ENCODE measurements at regions not wholly inside any gene's neighbourhood (a gene's known extent, or its start where the extent isn't known, plus 50 kb on each side); places are given as distances from the start of the nearest gene placed in this dataset.

DNA sequence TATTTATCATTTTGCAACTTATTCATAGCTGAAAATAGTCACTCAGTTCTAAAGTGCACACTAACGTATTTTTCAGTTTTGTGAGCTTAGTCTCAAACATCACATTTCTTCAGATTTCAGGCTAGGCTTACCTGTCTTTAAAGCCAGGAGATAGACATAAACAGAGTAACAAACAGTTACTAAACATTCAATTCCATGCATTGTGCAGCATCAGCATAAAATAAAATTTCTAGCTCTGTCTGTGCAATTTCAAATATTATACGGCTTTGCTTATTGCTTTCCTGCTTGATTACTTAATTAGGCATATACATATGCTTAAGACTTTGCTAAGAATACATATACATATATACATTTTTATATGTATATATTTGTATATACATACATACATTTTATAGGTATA, 637.0 kb downstream of the NR4A2 start:
- Histone ChIP-seq H3K36me3 (ENCODE audit: control insufficient read depth in 2 of 2, insufficient read depth in 1 of 2, low read length in 2 of 2) (no peaks in the 10 kb centered on the region), H3K4me3 (ENCODE audit: low read depth, low read length) (no peak overlapping the region), H3K27ac (ENCODE audit: extremely low read depth, low read depth, low read length) (no peak overlapping the region), H3K4me1 (ENCODE audit: control insufficient read depth, insufficient read depth, low read length) (no peaks in the 10 kb centered on the region), H3K9me3 (ENCODE audit: control insufficient read depth, insufficient read depth, low read depth, low read length) (no peaks in the 10 kb centered on the region)
- ChIA-PET CTCF (no interaction called here), POLR2A (no interaction called here)
- TF ChIP-seq, protein P1, sequence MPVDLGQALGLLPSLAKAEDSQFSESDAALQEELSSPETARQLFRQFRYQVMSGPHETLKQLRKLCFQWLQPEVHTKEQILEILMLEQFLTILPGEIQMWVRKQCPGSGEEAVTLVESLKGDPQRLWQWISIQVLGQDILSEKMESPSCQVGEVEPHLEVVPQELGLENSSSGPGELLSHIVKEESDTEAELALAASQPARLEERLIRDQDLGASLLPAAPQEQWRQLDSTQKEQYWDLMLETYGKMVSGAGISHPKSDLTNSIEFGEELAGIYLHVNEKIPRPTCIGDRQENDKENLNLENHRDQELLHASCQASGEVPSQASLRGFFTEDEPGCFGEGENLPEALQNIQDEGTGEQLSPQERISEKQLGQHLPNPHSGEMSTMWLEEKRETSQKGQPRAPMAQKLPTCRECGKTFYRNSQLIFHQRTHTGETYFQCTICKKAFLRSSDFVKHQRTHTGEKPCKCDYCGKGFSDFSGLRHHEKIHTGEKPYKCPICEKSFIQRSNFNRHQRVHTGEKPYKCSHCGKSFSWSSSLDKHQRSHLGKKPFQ (tag by site-specific recombination; IDR thresholded peaks at IDR 0.05), result no peak
- TF ChIP-seq ZNF701 (tag by site-specific recombination; IDR thresholded peaks at IDR 0.05) (no peak), ZNF670 (tag by site-specific recombination; IDR thresholded peaks at IDR 0.05; ENCODE audit: low read depth) (no peak), ZNF341 (tag by site-specific recombination; IDR thresholded peaks at IDR 0.05; ENCODE audit: low read depth) (no peak), ZFP3 (tag by site-specific recombination; IDR thresholded peaks at IDR 0.05; ENCODE audit: low read depth) (no peak), ZNF223 (tag by site-specific recombination; IDR thresholded peaks at IDR 0.05) (no peak)
- TF ChIP-seq, protein P2, sequence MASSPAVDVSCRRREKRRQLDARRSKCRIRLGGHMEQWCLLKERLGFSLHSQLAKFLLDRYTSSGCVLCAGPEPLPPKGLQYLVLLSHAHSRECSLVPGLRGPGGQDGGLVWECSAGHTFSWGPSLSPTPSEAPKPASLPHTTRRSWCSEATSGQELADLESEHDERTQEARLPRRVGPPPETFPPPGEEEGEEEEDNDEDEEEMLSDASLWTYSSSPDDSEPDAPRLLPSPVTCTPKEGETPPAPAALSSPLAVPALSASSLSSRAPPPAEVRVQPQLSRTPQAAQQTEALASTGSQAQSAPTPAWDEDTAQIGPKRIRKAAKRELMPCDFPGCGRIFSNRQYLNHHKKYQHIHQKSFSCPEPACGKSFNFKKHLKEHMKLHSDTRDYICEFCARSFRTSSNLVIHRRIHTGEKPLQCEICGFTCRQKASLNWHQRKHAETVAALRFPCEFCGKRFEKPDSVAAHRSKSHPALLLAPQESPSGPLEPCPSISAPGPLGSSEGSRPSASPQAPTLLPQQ (tag by site-specific recombination; IDR thresholded peaks at IDR 0.05), result no peak
- TF ChIP-seq, protein P3, sequence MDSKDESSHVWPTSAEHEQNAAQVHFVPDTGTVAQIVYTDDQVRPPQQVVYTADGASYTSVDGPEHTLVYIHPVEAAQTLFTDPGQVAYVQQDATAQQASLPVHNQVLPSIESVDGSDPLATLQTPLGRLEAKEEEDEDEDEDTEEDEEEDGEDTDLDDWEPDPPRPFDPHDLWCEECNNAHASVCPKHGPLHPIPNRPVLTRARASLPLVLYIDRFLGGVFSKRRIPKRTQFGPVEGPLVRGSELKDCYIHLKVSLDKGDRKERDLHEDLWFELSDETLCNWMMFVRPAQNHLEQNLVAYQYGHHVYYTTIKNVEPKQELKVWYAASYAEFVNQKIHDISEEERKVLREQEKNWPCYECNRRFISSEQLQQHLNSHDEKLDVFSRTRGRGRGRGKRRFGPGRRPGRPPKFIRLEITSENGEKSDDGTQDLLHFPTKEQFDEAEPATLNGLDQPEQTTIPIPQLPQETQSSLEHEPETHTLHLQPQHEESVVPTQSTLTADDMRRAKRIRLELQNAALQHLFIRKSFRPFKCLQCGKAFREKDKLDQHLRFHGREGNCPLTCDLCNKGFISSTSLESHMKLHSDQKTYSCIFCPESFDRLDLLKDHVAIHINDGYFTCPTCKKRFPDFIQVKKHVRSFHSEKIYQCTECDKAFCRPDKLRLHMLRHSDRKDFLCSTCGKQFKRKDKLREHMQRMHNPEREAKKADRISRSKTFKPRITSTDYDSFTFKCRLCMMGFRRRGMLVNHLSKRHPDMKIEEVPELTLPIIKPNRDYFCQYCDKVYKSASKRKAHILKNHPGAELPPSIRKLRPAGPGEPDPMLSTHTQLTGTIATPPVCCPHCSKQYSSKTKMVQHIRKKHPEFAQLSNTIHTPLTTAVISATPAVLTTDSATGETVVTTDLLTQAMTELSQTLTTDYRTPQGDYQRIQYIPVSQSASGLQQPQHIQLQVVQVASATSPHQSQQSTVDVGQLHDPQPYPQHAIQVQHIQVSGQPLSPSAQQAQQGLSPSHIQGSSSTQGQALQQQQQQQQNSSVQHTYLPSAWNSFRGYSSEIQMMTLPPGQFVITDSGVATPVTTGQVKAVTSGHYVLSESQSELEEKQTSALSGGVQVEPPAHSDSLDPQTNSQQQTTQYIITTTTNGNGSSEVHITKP (tag by site-specific recombination; IDR thresholded peaks at IDR 0.05), result no peak
- TF ChIP-seq, protein P4, sequence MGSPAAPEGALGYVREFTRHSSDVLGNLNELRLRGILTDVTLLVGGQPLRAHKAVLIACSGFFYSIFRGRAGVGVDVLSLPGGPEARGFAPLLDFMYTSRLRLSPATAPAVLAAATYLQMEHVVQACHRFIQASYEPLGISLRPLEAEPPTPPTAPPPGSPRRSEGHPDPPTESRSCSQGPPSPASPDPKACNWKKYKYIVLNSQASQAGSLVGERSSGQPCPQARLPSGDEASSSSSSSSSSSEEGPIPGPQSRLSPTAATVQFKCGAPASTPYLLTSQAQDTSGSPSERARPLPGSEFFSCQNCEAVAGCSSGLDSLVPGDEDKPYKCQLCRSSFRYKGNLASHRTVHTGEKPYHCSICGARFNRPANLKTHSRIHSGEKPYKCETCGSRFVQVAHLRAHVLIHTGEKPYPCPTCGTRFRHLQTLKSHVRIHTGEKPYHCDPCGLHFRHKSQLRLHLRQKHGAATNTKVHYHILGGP (tag by site-specific recombination; IDR thresholded peaks at IDR 0.05), result no peak

DNA sequence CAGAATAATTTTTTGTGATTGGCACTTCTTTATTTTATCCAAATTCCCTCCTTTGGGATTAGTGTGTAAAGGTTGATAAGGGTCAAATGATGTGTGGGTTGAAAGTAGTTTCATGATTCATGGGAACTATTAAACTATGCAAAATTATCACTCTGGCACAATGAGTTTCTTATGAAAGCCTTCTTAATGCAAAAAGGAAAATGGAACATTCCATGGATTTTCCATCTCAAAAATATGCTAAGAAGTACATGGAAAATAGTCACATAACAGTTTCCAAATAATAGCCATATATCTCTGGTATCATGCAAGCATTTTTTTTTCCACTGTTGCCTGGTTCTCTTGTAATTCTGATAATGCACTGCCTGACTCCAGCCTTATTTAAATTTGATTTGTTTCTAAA, 639.7 kb downstream of the NR4A2 start:
- TF ChIP-seq BCL11B (tag by site-specific recombination; IDR thresholded peaks at IDR 0.05; ENCODE audit: low read depth), result no peak
- TF ChIP-seq ZNF175 (tag by site-specific recombination; IDR thresholded peaks at IDR 0.05), result no peak
- no peak for TF ChIP-seq HOXD13 (CRISPR knock-in tag; IDR thresholded peaks at IDR 0.05; ENCODE audit: borderline replicate concordance)
- TF ChIP-seq ZNF146 (tag by site-specific recombination; IDR thresholded peaks at IDR 0.05), result no peak
- TF ChIP-seq, protein P5, sequence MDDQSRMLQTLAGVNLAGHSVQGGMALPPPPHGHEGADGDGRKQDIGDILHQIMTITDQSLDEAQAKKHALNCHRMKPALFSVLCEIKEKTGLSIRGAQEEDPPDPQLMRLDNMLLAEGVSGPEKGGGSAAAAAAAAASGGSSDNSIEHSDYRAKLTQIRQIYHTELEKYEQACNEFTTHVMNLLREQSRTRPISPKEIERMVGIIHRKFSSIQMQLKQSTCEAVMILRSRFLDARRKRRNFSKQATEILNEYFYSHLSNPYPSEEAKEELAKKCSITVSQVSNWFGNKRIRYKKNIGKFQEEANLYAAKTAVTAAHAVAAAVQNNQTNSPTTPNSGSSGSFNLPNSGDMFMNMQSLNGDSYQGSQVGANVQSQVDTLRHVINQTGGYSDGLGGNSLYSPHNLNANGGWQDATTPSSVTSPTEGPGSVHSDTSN (CRISPR knock-in tag; IDR thresholded peaks at IDR 0.05), result no peak
- no peak for TF ChIP-seq BCL11A (tag by site-specific recombination; IDR thresholded peaks at IDR 0.05; ENCODE audit: low read depth)
- no peak for TF ChIP-seq ZNF274 (IDR thresholded peaks at IDR 0.05; ENCODE audit: low read length)
- TF ChIP-seq ZNF274 (tag by site-specific recombination; IDR thresholded peaks at IDR 0.05; ENCODE audit: borderline replicate concordance), result no peak
- TF ChIP-seq ZNF510 (tag by site-specific recombination; IDR thresholded peaks at IDR 0.05; ENCODE audit: insufficient replicate concordance), result no peak
- TF ChIP-seq ZNF560 (tag by site-specific recombination; IDR thresholded peaks at IDR 0.05; ENCODE audit: borderline replicate concordance), result no peak
- no peak for TF ChIP-seq SETDB1 (IDR thresholded peaks at IDR 0.05; ENCODE audit: insufficient read length, low read length)
- TF ChIP-seq ZNF391 (tag by site-specific recombination; IDR thresholded peaks at IDR 0.05; ENCODE audit: borderline replicate concordance, low read depth), result no peak
- no peak for TF ChIP-seq GLI2 (tag by site-specific recombination; IDR thresholded peaks at IDR 0.05; ENCODE audit: borderline replicate concordance, low read depth)
- no peak for TF ChIP-seq ZNF776 (tag by site-specific recombination; IDR thresholded peaks at IDR 0.05; ENCODE audit: borderline replicate concordance)
- TF ChIP-seq ZEB2 (tag by site-specific recombination; IDR thresholded peaks at IDR 0.05), result no peak
- ChIA-PET CTCF (no interaction called here), POLR2A (no interaction called here)
- H3K4me3 ChIP-seq (ENCODE audit: low read depth, low read length), result no peak overlapping the region
- no peaks in the 10 kb centered on the region for H3K4me1 ChIP-seq (ENCODE audit: control insufficient read depth, insufficient read depth, low read length)
- no peaks in the 10 kb centered on the region for H3K36me3 ChIP-seq (ENCODE audit: control insufficient read depth in 2 of 2, insufficient read depth in 1 of 2, low read length in 2 of 2)
- H3K9me3 ChIP-seq (ENCODE audit: control insufficient read depth, insufficient read depth, low read depth, low read length), result no peaks in the 10 kb centered on the region
- H3K27ac ChIP-seq (ENCODE audit: extremely low read depth, low read depth, low read length), result no peak overlapping the region
